ENCODE measurements at regions not wholly inside any gene's neighbourhood (a gene's known extent, or its start where the extent isn't known, plus 50 kb on each side); places are given as distances from the start of the nearest gene placed in this dataset.

DNA sequence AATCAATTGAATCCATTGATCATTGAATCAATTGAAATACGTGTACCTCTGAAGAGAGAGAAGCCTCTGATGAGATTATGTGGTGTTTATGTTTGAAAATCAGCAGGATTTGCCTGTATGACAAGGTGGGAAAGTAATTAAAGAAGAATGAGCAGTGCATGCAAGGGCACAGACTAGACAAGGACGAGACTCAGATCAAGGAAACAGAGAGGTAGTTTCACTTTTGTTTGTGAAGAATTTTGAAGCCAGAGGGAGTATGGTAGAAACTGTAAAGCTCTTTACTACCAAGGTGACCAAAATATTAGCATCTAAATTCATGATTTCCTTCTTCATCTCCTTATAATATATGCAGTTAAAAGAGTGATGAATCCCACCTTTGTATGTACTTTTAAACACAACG is 1830.0 kb upstream of the IGFBP7 start:
- TF ChIP-seq EZH2 (IDR thresholded peaks at IDR 0.05; ENCODE audit: borderline replicate concordance, control insufficient read depth, low read depth, low read length) = no peak
- no peak for TF ChIP-seq SMC3 (IDR thresholded peaks at IDR 0.05; ENCODE audit: borderline replicate concordance, low read length)
- no peak for TF ChIP-seq KDM1A (IDR thresholded peaks at IDR 0.05; ENCODE audit: borderline replicate concordance)

Measured in GM12878 (cell line).